ENCODE measurements at regions not wholly inside any gene's neighbourhood (a gene's known extent, or its start where the extent isn't known, plus 50 kb on each side); places are given as distances from the start of the nearest gene placed in this dataset.
"Not testable (repeated sequence)": the region's sequence is repeated elsewhere in the genome, so short reads cannot be mapped to it uniquely, and the experiment has no call there.

GRCh38 chr1:96183485-96183884 is 538.1 kb upstream of the PTBP2 start:
- no peak for DNase-seq (ENCODE audit: low read depth in 2 of 2)

DNA sequence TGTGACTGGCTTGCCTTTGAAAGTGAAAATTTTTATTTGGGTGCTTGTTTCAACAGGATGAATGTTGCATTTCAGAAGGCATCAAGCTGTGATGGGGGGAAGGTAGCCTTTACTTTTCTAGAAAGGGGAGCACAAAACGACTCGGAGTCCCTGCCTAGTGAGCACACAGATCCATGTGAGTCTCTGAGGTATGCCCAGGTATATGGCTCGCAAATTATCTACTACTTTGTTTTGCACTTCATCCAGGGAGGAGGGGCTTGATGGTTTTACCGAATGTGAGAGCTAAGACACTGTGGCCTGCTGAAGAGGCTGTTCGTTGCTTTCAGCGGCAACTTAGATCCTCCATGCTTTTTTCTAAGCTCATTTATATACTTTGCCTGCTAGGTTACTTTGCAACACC is 537.7 kb upstream of the PTBP2 start:
- no peak for DNase-seq (ENCODE audit: low read depth in 2 of 2)

DNA sequence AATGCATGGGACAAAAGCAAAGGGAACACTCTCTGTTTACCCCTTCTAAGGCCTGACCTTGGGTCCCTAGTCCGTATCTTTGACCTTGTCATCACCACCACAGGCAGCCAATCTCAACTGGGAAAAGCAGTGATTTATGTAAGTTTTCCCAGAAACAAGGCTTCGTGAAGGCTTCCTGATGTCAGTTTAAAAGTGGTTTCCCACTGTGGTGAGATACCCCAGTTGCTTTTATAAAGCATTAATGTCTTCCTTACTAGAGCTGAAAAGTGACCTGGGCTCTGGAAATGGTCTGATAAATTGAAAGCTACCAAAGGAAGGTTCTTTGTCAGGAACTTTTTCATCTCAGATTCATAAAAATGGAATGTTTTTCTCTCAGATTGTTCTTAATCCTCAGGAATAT is 536.4 kb upstream of the PTBP2 start:
- no peak for DNase-seq (ENCODE audit: low read depth in 2 of 2)

DNA sequence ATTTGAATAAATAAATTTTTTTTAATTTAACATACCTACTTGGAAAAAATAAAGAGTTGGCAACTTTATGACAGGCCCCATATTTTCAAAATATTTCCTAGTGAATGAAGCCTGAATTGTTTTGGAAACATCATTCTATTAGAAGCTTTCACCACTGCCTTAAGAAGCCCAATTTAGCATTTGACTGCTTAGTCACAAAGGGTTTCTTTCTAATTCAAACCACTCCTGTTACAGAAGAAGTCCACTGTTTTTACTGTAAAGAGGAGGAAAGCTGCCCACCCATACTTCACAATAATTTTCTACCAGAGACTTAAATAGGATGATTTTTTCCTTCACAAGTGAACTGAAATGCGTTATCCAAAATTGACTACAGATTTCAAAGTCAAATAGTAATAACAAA is 534.6 kb upstream of the PTBP2 start:
- DNase-seq (ENCODE audit: low read depth in 2 of 2) = no peak

GRCh38 chr1:96191165-96191564 is 530.4 kb upstream of the PTBP2 start:
- no peak for DNase-seq (ENCODE audit: low read depth in 2 of 2)

- no peak for DNase-seq (ENCODE audit: low read depth in 2 of 2)
Observed at GRCh38 chr1:96206451-96206850, 515.1 kb upstream of the PTBP2 start.

DNA sequence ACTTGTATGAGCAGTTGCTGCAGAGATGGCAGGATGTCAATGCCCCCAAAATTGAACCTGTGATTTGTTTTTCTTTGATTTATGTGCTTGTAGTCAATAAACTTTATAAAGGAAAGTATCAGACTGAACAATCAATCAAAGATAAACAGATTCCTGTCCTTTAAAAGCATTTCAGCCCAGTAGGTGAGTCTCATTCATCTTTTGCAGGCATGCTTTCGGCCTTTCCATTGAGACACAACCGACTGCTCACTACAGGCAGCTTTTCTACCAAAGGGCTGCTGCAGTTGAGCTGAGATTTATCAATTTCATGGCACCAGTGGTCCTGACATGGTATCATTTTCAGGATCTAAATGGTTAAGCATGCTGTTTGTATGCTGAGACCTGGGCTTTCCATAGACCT is 513.6 kb upstream of the PTBP2 start:
- no peak for DNase-seq (ENCODE audit: low read depth in 2 of 2)

DNA sequence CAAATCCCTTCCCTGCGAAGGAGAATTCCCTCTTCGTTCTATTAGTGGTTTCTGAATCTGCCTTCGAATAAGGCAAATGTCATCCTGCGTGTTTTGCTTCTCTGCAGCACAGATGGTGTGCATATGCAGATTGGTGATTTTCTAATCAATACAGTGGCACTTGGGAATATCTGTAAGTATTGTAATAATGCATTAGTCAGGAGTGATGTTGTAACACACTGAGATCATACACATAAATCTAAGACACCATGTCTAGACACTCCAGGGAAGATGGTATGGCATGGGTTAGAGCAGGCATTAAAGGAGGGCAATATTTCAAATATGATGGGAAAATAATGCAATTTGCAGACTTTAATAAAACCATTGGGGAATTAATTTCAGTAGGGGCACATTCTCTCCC is 513.2 kb upstream of the PTBP2 start:
- DNase-seq (ENCODE audit: low read depth in 2 of 2) = no peak

- DNase-seq (ENCODE audit: low read depth in 2 of 2) = no peak
Observed at GRCh38 chr1:96210054-96210453, 511.5 kb upstream of the PTBP2 start.

DNA sequence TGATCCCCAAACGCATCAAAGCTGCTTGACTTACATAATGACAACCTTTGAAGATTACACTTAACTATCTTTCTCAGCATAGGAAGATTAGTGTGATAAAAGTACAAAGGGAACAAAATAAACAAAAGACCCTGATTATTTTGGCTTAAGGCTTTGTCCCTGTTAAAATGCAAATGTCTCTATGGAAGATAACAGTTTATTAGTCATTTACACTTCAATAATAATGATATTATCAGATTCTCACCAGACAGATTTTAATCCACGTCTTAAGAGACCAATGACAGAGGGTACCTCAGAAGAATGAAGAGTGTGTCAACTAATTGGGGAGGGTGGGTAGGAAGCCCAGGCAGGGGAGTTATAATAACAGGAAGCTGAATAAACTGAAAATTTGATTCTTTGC is 510.4 kb upstream of the PTBP2 start:
- no peak for DNase-seq (ENCODE audit: low read depth in 2 of 2)

DNA sequence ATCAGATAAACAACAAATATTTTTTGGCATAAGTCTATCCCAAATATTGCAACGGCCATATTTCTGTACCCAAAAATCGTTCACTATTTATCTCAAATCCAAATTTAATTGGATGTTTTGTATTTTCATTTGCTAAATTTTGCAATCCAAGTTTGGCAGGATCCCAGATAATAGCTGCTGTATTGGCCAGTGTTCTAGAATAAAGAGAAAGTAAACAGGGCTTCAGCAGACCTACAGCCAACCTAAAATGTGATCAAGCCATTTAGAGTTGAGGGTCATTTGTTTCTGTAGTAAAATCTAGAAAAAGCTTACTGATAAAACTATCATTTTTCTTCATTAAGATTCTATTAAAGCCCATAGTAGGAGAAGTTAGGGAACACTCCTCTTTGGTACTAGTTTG is 506.6 kb upstream of the PTBP2 start:
- no peak for DNase-seq (ENCODE audit: low read depth in 2 of 2)

DNA sequence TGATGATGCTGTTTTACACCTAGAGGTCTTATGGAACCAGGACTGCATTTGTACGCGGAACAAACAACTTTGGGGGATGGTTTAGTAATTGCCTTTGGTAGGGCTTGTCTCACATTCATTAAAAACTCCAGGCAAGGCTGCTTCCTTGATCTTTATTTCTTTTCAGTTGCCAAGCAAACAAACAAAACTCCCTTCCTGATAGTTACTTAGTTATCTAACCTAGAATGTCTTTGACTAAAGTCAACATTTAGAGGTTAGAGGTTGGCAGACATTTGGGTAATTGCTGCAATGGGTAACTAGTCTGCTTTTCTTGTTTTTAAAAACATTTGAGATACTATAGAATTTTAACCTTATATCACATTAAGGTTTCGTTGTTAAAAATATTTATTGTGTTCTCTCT is 500.9 kb upstream of the PTBP2 start:
- no peak for DNase-seq (ENCODE audit: low read depth in 2 of 2)

- DNase-seq (ENCODE audit: low read depth in 2 of 2) = no peak
Observed at GRCh38 chr1:96222701-96223100, 498.9 kb upstream of the PTBP2 start.

GRCh38 chr1:96224229-96224628 is 497.4 kb upstream of the PTBP2 start:
- not testable (repeated sequence) for DNase-seq (ENCODE audit: low read depth in 2 of 2)

- no peak for DNase-seq (ENCODE audit: low read depth in 2 of 2)
Observed at GRCh38 chr1:96233422-96233821, 488.2 kb upstream of the PTBP2 start.

- DNase-seq (ENCODE audit: low read depth in 2 of 2) = no peak
Observed at GRCh38 chr1:96234299-96234698, 487.3 kb upstream of the PTBP2 start.

DNA sequence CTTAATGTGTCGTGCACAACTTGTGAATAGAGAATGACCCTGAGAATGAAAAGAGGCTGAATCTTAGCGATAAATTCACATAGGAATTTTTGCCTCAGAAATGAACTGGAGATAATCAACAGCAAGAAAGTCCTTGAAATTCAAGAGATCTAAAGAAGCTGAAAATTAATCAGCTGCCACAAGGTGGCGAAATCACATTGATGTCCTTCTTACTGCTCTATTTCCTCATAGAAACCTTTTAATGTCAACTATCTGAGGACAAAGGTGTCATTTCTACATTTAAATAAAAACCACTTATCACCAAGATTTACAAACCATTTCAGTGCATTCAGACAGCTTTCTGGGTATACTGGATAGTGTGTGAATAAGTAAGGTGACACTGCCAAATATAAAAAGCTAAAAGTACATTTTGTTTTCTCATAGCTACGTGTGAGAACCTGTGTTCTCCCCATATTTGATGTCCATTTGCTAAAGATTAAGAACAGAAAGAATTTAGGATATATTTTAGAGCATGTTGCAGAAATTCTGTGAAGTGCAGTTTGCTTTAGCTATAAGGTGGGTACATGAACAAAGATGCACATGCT is 485.3 kb upstream of the PTBP2 start:
- DNase-seq (ENCODE audit: low read depth in 2 of 2) = no peak

- no peak for DNase-seq (ENCODE audit: low read depth in 2 of 2)
Observed at GRCh38 chr1:96238426-96238825, 483.2 kb upstream of the PTBP2 start.

DNA sequence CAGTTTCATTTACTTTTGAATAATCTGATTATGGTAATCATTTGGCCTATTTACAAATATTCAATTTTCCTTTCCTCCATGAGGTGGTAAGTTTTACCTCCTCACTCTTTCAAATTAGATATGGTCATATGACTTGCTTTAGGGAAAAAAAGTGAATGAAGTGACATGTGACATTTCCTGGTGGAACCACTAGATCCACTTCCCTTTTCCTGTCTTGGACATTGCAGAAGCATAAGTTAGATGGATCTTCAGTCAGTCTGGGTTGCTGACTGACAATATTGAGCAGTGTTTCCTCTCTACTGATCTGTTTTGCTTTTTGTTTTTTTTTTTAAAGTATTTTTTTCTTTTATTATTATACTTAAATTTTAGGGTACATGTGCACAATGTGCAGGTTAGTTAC is 481.1 kb upstream of the PTBP2 start:
- DNase-seq (ENCODE audit: low read depth in 2 of 2) = no peak

GRCh38 chr1:96253246-96254035 is 468.1 kb upstream of the PTBP2 start:
- no peak for DNase-seq (ENCODE audit: low read depth in 2 of 2)

DNA sequence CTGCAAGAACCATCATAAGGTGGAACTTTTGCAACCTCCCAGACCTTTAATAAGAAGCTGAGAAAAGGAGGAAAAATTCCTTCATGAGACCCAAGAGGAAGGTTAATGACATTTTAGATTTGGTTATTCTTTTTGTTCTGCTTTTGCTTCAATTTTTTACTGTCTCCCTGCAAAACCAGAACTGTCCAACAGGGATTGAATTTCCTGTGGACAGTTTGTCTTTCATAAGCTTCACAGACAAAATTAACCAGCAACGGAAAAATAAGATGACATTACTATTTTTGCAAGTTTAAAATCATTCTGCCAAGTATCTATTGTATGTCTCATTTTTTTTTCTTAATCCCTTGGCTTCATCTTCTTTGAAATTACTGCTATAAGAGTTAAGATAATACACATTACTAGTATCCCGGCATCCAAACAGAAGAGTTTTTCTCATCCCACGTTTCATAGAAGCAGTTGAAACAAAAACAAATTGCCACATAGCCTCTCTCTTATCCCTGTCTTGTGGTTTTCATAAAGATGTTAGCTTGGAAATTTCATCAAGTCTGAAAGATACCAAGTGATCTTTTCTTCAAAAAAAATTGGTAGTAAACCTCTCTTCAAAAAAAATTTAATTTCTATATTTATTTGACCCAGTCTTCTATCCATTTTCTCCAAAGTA is 465.3 kb upstream of the PTBP2 start:
- no peak for DNase-seq (ENCODE audit: low read depth in 2 of 2)

GRCh38 chr1:96259399-96259798 is 462.2 kb upstream of the PTBP2 start:
- DNase-seq (ENCODE audit: low read depth in 2 of 2) = no peak

DNA sequence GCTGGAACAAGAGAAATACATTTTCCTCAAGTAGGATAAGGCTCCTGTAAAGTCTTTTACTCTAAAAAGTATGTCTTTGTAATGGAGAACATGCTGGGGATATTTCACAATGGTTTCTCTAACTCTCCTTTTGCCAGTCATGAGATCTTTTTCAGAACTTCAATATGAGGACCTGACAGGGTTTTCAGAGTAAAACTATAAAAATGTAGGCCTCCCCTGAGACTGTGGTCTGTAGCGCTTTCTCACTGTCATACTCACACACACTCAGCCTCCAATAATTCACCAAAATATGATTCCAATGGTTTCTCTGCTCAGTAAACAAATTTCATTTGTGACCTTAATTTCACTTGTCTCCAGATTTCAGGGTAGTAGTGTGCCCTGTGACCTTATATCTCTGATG is 440.1 kb upstream of the PTBP2 start:
- DNase-seq (ENCODE audit: low read depth in 2 of 2) = no peak
